ENCODE measurements at regions not wholly inside any gene's neighbourhood (a gene's known extent, or its start where the extent isn't known, plus 50 kb on each side); places are given as distances from the start of the nearest gene placed in this dataset.
"Not testable (repeated sequence)": the region's sequence is repeated elsewhere in the genome, so short reads cannot be mapped to it uniquely, and the experiment has no call there.

- no peak for DNase-seq
Observed at GRCh38 chr7:130789436-130789835, 55.4 kb upstream of the KLF14 start.

- DNase-seq: no peak
Observed at GRCh38 chr7:130791746-130792145, 57.7 kb upstream of the KLF14 start.

- peak; percentile 56 for DNase-seq
Observed at GRCh38 chr7:130793855-130794618, 60.0 kb upstream of the KLF14 start.

GRCh38 chr7:130794619-130794922 is 60.6 kb upstream of the KLF14 start:
- no peak for DNase-seq

DNA sequence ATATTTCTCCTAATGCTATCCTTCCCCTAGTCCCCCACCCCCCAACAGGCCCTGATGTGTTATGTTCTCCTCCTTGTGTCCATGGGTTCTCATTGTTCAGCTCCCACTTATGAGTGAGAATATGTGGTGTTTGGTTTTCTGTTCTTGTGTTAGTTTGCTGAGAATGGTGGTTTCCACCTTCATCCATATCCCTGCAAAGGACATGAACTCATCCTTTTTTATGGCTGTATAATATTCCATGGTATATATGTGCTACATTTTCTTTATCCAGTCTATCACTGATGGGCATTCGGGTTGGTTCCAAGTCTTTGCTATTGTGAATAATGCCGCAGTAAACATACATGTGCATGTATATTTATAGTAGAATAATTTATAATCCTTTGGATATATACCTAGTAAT is 62.4 kb upstream of the KLF14 start:
- DNase-seq: not testable (repeated sequence)

- no peak for DNase-seq
Observed at GRCh38 chr7:130803127-130803526, 69.1 kb upstream of the KLF14 start.

DNA sequence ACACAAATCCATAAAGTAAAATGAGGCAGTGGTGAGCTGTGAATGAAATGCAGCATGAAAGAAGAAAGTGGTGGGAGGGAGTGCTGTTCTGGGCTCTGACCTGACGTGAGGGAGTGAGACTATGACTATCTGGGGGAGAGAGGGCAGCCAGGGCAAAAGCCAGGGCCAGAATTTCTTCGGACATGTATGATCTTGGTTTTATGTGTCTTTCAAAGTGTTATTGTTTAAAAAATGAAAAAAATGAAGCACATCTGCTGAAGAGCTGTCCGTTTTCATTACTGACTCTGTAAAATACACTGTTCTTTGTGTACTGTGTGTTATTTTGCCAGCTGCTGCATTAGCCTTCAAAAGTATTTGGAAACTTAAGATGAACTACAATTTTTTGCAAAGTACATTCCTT is 70.2 kb upstream of the KLF14 start:
- DNase-seq: no peak

DNA sequence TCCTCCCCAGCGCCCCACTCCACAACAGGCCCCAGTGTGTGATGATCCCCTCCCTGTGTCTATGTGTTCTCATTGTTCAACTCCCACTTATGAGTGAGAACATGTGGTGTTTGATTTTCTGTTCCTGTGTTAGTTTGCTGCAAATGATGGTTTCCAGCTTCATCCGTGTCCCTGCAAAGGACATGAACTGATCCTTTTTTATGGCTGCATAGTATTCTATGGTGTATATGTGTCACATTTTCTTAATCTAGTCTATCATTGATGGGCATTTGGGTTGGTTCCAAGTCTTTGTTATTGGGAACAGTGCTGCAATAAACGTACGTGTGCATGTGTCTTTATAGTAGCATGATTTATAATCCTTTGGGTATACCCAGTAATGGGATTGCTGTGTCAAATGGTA is 78.8 kb upstream of the KLF14 start:
- DNase-seq: not testable (repeated sequence)

- peak; percentile 55 for DNase-seq
Observed at GRCh38 chr7:130814778-130815335, 80.8 kb upstream of the KLF14 start.

DNA sequence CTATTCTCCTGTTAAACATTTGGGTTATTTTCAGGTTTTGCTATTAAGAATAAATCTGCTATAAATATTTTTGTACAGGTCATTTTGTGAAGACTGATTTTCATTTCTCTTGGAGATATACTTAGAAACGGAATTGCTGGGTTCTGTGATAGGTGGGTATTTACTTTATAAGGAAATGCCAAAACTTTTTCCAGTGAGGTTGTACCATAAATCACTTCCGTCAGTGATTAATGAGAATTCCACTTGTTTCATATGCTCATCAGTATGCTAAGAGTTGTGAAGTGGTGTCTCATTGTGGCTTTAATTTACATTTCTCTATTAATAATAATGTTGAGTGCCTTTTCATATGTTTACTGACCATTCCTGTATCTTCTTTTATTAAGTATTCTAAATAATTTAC is 84.0 kb upstream of the KLF14 start:
- DNase-seq: peak; percentile 59

- DNase-seq: no peak
Observed at GRCh38 chr7:130821864-130822263, 87.9 kb upstream of the KLF14 start.

DNA sequence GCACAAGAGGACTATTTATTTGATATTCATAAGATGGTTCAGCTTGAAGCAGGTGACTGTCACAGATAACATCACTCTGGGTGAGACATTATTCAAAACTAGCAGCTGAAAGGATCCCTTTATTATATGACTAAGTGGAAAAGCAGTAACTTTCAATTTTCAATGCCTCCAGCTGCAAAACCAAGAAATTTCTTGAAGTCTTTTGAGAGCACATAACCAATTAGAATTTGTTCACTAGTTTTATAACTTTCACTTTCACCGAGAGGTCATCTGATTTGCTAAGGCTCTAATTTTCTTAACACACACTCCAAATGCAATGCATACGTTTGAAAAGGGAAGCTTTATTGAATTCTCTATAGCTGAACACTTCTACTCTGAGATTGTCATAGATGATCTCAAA is 88.6 kb upstream of the KLF14 start:
- DNase-seq: no peak

DNA sequence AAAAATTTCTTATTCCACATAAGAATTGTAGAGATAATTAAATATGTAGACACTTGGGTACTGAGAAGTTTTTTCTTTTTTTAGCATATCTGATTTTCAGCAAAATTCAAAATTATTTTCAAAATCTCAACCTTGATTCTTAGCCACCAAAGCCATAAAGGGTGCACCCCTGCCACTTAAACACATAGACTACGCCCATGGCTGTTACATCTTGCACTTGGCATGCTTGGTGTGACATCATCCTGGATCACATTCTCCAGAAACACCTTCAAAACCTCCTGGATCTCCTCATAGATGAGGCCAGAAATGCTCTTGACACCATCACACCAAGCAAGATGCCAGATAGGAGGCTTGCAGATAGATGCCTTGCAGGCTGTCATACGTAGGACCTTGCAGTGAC is 89.1 kb upstream of the KLF14 start:
- no peak for DNase-seq

DNA sequence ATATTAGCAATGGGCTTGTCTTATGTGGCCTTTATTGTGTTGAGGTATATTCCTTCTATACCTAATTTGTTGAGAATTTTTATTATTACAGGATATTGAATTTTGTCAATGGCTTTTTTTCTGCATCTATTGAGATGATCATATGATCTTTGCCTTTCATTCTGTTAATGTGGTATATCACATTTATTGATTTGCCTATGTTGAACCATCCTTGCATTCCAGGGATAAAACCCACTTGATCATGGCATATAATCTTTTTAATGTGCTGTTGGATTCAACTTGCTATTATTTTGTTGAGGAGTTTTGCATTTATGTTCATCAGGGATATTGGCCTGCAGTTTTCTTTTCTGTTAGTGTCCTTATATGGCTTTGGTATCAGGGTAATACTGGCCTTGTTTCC is 91.8 kb upstream of the KLF14 start:
- no peak for DNase-seq

DNA sequence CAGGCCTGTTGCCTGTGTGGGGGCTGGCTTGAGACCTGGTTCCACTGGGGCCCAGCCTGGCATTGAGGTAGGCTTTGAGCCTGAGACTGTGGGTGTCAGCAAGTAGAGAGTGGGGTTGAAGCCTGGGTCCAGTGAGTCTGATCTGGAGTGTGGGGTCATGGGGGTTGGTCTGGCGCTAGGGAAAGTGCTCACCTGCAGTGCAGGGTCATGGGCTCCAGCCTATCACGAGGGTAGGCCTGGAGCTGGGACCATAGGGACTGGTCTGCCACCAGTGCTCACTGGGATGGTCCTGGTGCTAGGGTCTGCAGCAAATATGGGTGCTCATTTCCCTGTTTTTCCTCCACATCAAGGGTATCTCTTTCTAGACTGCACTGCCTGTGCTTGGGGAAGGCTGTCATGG is 95.4 kb upstream of the KLF14 start:
- DNase-seq: no peak

DNA sequence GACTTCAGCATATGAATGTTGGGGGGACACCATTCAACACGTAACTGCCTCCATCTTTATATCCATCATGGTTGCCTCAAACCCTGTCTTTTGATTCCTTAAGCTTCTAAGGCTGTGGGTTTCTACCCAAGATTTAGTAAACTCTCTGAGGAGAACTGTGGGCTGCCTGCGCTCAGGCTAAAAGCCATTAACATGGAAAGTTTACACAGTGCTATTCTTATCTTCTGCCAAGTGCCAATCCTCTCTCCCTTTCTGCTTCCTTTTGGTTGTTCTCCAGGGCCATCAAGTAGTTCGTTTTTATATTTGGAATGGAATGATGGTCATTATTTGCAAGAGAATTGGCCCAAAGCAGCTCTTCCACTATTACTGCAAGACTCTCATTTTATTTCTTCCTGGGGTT is 97.3 kb upstream of the KLF14 start:
- DNase-seq: no peak

GRCh38 chr7:130831817-130832481 is 97.9 kb upstream of the KLF14 start:
- DNase-seq: peak; percentile 76

GRCh38 chr7:130838738-130839137 is 104.7 kb upstream of the KLF14 start:
- DNase-seq: peak; percentile 62

- no peak for DNase-seq
Observed at GRCh38 chr7:130840599-130840998, 106.6 kb upstream of the KLF14 start.

DNA sequence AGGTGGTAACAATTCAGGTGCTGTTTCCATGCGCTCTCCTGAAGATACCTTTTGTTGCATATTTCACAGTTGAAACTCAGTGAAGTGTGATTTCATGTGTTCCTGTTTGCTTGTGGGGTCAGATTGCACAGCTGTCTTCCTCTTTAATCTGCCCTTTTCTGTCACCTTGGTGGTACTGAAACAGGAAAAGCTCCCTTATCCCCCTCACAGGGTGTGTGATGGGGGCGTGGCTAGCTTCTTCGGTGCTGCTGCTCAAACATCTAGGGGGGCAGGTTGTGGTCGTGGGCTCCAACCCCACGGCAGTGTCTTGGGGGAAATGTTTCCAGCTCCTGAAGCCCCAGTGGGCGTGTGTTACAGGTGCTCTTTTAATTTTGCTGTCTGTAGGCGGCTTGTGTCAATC is 107.4 kb upstream of the KLF14 start:
- no peak for DNase-seq

DNA sequence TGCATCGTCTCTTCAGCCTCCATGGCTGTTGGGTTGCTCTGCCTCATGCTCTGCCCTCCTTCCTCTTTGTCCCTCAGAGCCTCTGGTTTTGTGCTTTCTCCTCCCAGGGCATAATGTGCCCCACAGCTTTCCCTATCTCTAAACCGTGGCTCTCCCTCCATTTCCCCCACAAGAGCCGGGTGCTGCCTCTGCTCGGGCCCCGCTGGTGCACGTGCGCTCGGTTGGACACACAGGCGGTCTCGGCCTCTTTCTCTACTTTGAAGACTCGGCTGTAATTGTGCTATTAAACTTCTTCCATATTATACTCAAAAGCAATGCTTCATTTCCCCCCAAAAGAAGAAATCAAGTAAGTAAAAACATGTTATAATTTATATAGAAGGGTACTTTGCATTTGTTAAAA is 109.7 kb upstream of the KLF14 start:
- no peak for DNase-seq

DNA sequence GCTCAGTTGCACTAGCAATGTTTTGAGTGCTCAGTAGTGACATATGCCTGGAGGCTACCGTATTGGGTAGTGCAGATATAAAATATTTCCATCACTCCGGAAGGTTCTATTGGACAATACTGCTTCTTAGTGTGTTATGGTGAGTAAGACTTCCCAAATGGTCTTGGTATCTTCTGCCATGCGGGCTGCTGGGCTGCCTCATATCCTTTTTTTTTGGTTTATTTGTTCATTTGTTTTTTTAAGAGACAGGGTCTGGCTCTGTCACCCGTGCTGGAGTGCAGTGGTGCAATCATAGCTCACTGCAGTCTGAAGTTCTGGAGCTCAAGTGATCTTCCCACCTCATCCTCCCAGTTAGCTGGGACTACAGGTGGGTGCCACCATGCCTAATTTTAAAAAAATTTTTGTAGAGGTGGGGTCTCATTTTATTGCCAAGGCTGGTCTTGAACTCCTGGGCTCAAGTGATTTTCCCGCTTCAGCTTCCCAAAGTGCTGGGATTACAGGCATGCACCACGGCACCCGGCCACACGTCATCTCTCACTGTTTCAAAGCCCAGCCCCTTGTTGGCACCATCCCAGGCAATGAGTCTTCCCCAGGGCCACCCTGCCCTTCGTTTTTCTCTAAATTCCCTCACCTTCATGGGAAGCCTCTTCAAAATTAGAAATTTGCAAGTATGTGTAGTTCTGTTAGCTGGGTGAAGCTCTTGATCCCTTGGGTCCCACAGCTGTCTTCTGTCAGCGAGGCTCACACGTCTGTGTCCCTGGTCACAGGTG is 111.0 kb upstream of the KLF14 start:
- DNase-seq: peak; percentile 22

GRCh38 chr7:130845581-130846085 is 111.6 kb upstream of the KLF14 start:
- no peak for DNase-seq

Data from dermis blood vessel endothelial cell (primary cell).